Activated CD4-positive, alpha-beta T cell treated with anti-CD3 and anti-CD28 coated beads, Interleukin-2, amount 50 U/mL, for 48 hours (primary cell): ENCODE measurements at regions not wholly inside any gene's neighbourhood (a gene's known extent, or its start where the extent isn't known, plus 50 kb on each side); places are given as distances from the start of the nearest gene placed in this dataset.

Experiments
- DNase-seq, 2 experiments: peaks; one replicate each; pipeline ENCODE4 v3.0.0-alpha.2; 2020

DNA sequence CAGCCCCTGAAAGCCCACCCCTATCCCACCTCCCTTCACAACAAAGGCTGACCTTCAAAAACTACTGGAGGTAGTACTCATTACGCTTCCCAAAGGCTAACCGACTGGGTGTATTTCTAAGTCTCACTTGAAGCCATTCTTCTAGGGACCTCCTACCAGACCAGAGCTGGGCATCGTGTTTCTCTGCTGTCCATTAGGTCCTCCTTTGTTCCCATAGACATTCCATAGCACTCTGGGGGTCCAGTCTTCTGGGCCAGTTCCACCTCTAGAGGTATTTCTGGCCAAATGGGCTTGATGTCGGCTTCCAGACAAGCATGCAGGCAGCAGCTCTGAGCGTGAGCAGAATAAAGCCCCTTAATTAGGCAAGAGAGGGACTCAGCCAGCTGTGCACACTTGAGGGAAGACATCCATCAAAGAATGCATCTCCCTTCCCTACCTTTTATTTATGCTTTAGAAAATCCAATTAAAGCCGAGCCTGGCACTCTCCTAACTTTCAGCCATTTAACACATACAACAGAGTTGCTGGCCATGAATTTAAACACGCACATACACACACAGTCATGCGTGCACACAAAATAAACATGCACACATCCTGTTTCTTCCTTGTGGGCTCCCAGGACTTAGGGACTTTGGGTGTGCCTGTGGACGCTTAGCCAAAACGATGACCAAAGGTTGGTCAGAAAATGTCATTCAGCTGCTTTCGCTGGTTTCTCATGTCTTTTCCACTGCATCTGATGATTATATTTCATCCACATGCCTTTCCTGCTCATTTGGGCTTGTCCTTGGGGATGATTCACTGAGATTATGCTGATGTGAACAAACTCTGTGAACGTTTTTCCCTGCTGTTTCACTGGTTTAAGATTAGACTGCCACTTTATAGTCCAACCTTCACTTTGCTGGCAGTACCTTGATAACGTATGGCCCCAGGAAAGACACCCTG lies 362.0 kb upstream of the NFE2L3 start:
- DNase-seq: no peak

DNA sequence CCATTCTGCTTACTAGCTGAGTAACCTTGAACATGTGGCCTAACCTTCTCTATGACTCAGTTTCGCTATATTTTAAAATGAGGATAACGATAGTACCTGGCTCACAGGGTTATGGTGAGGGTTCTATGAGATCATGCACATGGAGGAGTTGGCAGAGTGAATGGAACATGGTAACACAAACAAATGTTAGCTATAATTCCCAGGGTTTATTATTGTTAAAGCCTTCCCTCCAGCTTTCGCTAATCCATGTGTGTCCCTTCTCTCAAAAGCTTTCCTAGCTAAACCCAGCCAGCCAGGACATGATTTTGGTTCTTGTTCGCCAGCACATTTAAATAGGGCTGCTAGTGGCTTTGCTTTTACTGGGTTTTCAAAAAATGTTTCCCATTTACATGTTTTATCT lies 361.0 kb upstream of the NFE2L3 start:
- no peak for DNase-seq

DNA sequence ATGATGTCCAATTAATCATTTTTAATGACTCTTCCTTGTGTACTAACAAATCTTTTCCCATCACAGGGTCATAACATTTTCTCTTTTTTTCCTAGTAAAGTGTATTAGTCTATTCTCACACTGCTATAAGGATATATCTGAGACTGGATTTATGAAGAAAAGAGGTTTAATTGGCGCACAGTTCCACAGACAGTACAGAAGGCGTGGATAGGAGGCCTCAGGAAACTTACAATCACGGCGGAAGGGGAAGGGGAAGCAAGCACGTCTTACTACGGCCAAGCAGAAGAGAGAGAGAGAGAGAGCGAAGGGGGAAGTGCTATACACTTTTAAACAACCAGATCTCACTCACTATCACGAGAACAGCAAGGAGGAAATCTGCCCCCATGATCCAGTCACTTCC lies 359.4 kb upstream of the NFE2L3 start:
- no peak for DNase-seq

DNA sequence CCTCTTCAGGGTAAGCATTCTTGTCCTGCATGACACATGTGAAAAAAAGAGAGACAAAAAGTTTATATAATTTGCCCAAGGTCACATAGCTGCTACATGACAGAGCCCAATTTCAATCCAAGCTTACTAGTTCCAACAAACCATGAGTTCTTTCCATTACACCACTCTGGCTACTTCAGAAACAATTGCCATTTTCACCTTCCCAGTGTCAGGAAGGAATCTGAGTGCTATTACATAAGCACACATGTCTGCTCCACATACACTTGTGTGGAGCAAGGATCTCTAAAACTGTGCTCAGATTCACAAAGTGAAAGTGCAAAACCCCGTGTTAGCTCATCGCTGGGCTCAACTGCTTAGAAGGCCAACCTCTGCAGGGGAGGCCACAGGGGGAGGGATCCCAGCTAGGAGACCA lies 356.2 kb upstream of the NFE2L3 start:
- no peak for DNase-seq

DNA sequence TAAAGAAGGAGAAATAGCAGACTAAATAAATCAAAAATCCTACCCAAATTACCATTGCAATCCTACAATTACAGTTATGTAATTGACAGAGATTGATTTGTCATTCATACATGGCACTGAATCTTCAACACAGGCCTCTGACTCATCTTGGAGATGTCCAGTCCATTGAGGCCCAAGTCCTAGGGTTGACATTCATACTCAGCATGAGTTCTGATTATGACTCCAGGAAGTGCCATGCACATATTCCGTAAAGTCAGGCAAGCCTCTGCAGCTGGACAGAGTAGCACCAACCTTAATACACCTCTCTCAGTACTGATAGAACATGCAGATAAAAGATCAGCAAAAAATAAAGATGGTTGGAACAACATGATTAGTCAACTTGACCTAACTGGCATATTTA lies 353.7 kb upstream of the NFE2L3 start:
- DNase-seq: no peak

DNA sequence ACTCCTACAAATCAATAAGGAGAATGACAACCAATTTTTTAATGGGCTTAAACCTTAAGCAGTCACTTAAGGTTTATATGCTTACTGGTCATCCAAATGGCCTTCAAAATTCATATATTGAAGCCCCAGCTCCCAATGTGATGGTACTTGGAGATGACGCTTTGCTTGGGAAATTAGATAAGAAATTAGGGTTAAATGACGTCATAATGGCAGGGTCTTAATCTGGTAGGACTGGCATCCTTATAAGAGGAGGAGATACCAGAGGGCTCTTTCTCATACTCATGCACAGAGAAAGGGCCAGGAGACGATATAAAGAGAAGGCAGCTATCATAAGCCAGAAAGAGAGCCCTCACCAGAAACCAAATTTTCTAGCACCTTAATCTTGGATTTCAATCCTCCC lies 350.8 kb upstream of the NFE2L3 start:
- DNase-seq: no peak

DNA sequence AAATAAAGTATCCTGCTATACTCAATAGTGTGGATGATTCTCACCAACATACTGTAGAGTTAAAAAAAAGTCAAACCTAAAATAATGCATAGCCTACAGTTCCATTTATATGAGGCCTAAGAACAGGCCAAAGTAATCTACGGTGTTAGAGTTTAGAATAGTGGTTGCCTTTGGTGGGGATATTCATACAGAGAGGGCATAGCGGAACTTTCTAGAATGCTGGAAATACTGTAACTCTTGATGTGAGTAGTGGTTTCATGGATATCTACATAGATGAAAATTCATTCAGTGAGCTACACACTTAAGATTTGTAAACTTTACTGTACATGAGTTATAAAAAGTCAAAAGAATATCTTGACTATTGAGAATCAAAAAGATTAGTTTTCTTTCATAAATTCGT lies 349.9 kb upstream of the NFE2L3 start:
- DNase-seq: no peak

DNA sequence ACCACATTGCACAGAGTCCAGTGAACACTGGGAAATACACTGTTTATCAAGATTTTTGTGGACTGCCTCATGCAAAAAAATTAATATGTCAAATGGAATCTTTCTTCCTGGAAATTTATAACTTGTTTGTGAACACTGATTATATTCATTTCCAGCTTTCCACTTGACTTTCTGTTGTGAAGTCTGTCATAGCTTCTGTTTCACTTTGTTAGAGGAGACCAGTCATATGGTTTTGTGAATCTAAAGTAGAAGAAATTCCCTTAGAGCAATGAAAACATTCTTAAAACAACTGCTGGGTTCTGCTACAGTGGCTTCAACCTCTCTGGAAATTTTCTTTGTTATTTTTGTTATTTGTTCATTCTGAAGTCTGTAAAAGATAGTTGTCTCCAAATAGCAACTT lies 349.5 kb upstream of the NFE2L3 start:
- no peak for DNase-seq

DNA sequence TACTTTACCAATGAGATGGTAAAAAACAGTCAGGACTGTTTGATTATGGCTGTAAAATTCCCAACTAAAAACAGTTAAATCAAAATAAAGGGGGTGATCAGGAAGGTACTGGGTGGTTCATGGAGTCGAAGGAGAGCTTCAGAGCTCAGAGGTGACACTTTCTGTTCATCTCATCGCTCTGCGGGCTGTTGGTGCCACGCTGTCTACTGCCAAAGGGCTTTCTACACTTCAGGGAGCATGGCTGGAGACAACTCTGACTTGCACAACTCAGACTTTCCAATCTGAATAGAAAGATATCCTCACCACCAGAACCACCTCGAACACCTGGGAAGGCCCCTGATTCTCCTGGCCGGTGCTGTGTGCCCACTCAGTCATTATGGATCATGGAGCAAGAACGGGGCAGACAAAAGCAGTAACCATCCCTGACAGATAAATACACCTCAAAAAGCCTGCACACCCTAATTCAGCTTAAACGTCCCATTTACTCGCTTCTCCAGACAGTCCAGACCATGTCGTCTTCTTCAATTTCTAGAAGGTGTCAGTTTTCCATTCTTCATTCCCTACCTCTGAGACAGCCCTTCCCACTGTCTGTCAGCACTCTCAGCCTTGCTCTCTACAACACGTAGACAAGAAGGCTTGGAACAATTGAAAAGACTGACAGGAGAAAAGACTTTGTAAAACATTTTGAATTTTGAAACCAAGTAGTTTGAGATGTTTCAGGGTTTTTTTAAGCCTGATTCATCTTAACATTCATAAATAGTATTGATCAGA lies 348.7 kb upstream of the NFE2L3 start:
- DNase-seq: peak in 1 of 2 experiments; percentile 5

DNA sequence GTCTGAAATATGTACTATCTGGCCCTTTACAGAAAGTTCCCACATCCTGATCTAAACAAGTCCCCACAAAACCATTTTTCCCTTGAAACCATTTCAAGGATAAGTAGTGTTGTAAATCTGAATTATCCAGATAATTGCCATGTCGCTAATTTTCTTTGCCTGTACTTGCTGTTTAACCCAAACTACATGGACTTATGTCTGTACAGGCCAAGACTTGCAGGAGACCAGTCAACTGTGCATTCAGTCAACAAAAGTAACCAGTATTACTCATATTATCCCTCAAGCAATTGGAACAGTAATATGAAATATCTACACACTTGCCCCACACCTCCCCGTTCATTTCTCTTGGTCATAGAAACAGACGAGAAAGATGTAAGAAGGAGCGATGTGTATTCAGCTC lies 347.8 kb upstream of the NFE2L3 start:
- DNase-seq: no peak

DNA sequence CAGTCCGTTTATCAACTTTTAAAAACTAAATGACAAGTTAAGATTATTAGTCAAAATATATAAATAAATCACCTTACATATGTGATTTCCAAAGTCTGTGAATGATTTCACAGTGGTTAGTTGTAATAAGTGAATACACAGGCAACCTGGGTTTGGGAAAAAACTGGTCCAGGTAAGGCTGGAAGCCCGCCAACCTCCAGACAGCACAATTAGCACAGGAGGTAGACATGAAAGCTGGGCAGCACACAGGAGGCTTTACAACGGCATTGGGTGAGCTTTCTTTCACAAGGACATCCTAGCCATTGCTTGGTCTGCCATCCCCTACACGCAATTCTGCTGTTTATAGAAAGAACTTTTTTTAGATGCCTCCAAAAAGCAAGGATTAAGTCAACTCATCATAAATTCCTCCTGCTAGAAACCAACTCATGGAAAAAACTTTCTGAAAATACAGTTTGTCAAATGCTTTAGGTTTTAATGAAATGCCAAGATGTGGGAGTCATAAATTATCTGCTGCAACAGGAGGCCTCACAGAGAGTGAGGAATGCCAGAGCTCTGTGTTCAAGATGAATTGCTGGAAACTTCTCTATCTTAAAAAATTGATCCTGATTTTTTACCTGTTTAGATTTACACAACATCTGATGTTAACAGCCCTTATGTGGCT lies 346.8 kb upstream of the NFE2L3 start:
- no peak for DNase-seq

DNA sequence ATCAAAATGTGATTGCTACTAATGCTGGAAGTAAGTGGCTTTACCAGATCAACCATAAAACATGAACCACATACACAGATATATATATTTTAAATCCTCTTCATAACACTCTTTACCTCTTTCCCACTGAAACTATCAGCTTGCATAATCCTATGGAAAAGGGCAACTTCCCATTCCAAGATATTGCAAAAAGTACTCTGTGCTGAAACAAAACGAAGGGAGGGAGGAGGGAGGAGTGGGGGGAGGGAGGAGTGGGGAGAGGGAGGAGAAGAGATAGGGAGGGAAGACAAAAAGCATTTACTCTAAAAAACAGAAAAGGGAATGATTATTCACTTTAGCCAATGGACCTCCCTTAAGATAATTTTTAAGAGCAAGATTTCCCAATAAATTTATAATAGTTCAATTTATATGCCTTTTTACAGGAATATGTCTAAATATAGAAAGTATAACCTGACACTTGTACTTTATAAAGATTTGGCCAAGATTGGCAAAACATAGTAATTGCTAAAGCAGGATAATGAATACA lies 344.8 kb upstream of the NFE2L3 start:
- DNase-seq: no peak

DNA sequence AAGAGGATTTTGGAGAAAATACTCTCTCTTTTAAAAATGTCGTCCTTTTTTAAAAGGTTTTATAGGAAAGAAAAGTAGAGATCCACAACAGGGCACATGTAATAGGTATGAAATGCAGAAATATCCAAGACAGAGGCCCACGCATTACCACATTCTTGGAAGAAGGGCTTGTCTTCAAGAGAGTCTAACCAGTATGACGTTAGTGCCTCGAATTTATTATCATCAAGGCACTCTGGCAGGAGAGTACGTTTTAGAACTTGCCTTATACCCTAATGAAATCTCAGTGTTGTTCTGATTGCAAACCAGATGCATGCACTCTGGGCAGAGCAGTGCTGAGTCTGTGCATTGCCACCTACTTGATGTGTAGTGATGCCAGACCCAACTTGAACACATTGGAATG lies 342.6 kb upstream of the NFE2L3 start:
- DNase-seq: no peak

DNA sequence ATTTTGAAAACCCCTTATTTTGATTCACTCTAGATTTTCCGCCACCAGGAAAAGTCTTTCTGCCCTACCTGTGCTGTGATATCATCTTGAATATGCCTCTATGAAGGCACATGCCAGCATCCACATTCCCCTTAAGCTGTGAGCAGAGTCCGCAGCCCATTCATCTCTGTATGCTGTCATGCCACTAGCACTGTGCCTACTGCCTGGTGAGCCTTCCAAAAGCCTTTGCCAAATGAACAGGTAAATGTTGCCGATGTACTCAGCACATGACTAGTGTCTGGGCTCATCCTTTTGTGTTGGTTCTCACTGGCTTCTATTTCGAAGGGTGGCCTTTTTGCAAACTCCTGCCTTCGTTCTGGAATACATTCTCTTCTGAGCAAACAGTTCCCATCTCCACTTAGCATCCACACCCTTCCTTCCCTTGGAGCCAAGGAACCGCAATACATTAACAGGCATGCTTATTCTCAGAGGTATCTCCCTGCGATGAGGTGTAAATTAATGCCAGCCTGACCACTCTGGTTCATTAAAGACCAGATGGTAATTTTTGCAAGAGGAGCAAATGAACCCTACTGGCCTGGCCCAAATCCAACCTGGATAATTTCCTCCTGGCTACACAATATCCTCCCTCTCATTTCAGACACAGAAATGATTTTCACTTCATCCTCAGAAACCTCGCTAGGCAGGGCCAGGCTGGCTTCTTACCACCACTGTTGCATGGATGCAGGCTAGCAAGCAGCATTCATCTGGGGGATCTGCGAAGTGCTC lies 339.7 kb upstream of the NFE2L3 start:
- DNase-seq: no peak

DNA sequence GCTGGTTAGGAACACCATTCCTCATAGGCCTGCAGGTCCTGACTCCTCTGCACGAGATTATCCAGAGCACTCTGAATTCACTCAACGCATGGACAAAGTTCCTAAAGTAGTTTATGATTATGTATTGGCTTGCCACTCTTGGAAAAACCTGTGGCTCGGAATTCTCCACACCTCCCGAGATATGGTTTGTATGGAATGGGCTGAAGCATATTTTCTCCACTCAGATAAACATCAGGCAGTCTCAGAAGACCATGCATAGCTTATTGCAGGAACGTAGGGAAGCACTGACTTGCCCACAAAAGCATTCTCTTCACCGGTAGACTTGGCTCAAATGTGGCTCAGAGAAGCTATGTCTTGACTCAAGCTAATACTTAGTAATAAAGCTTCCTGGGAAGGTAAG lies 338.6 kb upstream of the NFE2L3 start:
- DNase-seq: no peak

DNA sequence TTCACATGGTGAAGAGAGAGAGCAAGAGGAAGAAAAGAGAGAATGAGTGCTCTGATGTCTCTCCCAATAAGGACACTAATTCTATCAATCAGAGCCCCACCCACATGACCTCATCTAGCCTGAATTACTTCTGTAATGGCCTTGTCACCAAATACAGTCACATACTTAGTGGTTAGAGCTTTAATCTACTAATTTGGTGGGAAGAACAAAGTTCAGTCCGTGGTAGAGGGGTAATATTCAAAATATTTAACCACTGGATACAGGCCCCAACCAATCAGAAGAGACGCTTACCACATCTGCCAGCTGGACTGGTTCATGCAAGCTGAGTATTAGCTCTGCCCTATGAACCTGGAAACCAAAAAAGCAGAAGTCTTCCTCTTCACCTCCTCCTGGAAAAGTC lies 336.3 kb upstream of the NFE2L3 start:
- no peak for DNase-seq

DNA sequence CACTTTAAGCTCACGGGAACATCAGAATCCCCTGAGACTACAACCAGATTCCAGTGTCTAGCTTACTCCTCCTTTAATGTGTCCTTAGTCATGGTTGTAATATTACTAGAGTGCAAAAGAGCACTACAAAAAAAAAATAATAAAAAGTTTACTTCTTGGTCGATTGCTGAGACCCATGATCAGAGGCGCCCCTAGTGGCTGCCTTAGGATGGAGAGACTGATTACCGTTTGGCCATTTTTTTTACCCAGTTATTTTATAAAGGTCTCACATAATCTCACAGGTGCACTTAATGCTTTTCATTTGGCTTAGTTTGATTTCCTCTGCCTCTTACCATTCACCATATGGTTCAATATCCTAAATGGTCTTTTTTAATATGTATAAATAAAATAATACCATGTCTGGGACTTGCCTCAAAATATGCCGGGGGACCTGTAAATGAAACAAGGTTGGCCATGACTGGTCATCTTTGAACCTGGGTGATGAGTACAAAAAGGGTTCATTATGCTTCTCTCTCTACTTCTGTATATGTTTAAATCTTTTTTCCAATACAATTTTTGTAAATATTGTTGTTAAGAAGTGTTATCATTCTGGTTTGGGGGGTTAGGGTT lies 331.5 kb upstream of the NFE2L3 start:
- DNase-seq: peak; percentile 9 to 12

DNA sequence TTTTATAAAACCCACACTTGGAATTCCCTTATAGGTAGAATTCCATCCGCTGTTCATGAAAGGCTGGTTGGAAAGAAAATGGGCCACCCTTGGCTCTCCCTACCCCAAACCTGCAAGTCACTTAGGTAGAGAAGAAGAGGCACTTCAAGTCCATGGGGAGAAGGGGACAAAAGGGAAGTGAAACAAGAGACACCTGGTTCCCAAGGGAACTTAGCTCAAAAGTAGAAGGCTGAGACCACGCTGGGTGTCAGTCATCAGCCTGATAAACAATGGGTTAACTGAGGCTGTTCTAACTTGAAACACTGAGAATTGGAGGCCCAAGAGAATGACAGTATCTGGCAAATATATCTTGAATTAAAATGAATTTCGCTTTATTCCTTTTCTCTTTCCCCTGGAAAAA lies 330.8 kb upstream of the NFE2L3 start:
- no peak for DNase-seq

DNA sequence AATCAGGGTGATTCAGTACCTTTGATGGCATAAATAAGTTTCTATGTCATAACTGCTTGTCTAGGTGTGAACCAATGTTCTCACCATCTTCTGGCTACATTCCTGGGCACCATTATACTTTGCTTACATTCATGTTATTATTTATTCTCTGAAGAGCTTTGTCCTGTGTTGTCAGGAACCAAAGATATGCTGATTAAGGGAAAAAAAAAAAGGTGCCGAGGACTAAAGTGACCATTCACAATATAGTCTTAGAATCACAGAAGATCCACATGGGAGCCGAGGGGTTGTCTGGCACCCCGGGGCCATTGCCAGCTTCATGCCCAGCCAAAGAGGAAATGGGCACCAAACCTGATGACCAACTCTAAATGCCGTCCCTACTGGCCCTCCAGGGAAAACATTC lies 329.2 kb upstream of the NFE2L3 start:
- no peak for DNase-seq

DNA sequence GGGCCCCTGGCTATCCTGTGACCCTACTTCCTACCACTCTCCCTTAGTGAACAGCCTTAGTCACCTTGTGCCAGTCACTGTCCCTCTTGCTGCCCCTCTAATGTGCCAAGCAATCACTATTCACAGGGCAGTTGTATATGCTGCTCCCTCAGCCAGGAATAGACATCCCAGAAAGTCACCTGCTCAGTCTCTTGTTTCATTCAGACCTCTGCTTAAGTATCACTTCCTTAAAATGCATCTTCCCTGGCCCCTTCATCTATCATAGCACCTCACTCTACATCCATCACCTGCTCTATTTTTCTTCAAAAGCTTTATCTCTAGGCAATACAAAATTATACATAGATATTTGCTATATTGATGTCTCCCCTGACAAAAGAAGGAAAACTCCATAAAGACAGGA lies 328.4 kb upstream of the NFE2L3 start:
- DNase-seq: no peak

DNA sequence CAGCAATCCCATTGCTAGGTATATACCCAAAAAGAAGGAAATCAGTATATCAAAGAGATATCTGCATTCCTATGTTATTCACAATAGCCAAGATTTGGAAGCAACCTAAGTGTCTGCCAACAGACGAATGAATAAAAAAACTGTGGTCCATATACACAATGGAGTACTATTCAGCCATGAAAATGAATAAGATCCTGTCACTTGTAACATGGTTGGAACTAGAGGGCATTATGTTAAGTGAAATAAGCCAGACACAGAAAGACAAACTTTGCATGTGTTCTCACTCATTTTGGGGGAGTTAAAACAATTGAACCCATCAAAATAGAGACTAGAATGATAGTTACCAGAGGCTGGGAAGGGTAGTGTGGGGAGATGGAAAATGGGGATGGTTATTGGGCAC lies 323.5 kb upstream of the NFE2L3 start:
- DNase-seq: no peak

DNA sequence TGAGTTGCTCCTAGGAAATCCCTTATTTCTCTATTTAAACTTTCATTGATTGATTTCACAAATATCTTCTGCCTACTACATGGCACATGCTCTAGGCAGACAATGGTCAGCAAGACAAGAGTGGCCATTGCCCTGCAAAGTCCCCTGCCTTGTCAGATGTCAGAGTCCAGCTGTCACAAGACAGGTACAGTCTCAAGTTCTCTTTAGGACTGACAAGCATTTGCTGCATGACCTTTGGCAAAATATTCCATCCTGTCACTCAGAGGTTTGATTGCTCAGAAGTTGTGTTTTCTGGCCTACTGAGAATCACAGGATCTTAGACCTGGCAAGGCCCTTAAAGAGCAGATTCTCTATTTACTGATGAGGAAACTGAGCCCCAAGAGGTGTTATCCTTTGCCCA lies 322.3 kb upstream of the NFE2L3 start:
- no peak for DNase-seq
